Panc1 (cell line): ENCODE measurements at regions not wholly inside any gene's neighbourhood (a gene's known extent, or its start where the extent isn't known, plus 50 kb on each side); places are given as distances from the start of the nearest gene placed in this dataset.

ENCODE experiments used
- ATAC-seq: fragments of 200-7000 bp; cut with Tn5 transposase; 2 replicates; pipeline ENCODE4 v1.9.1; 2020; ENCODE audit warnings: mild to moderate bottlenecking, moderate library complexity
- BruUV-seq: library from RNA; stranded (reverse); fragments of 400-500 nt; replicated peaks from 2 replicates; lab custom pipeline; 2021; lab: Mats Ljungman, UMichigan
- CTCF ChIA-PET: fragments of 300-600 bp; sonication (Branson Sonifier 250); formaldehyde crosslinking; loops from one replicate; lab custom pipeline; 2022; ENCODE audit warnings: antibody characterized with exemption; lab: Charles Lee
- POLR2A ChIA-PET: fragments of 300-600 bp; sonication (Branson Sonifier 250); formaldehyde crosslinking; loops from one replicate; lab custom pipeline; 2022; ENCODE audit warnings: antibody characterized with exemption; lab: Charles Lee
- DNase-seq: peaks from one replicate; pipeline ENCODE4 v3.0.0-alpha.2; 2010; ENCODE audit warnings: low read depth, low spot score
- H3K27ac ChIP-seq: 2 replicates; pipeline ENCODE4 v1.5.1; 2011; ENCODE audit warnings: mild to moderate bottlenecking, low read length, inconsistent platforms
- H3K27me3 ChIP-seq: fragments of 200-500 bp; sonication (Bioruptor generic); 2 replicates; pipeline ENCODE4 v1.6.0; 2014; ENCODE audit warnings: low read length, inconsistent platforms; ENCODE audit not compliant: control insufficient read depth, insufficient read depth
- H3K36me3 ChIP-seq: fragments of 200-500 bp; sonication (Bioruptor generic); 2 replicates; pipeline ENCODE4 v1.5.1; 2014; ENCODE audit warnings: inconsistent platforms, mild to moderate bottlenecking, low read length, moderate library complexity; ENCODE audit not compliant: control insufficient read depth, insufficient read depth
- H3K4me1 ChIP-seq: 2 replicates; pipeline ENCODE4 v1.5.1; 2011; ENCODE audit warnings: inconsistent platforms, mild to moderate bottlenecking, low read length, moderate library complexity; ENCODE audit not compliant: control insufficient read depth, insufficient read depth
- H3K4me3 ChIP-seq, 2 experiments: 2 replicates each; pipeline ENCODE4 v1.5.1; 2011 to 2012; ENCODE audit warnings: low read depth in 2 of 2, low read length in 2 of 2, mild to moderate bottlenecking in 2 of 2, inconsistent platforms in 1 of 2, moderate library complexity in 1 of 2
- H3K9me3 ChIP-seq: fragments of 200-500 bp; sonication (Bioruptor generic); 2 replicates; pipeline ENCODE4 v1.5.1; 2014; ENCODE audit warnings: low read depth, mild to moderate bottlenecking, inconsistent platforms, low read length, moderate library complexity; ENCODE audit not compliant: control insufficient read depth, insufficient read depth
- CTCF ChIP-seq: fragments of 450-650 bp; IDR thresholded peaks from 2 replicates; pipeline ENCODE4 v1.5.1; 2017; ENCODE audit warnings: mild to moderate bottlenecking
- POLR2AphosphoS5 ChIP-seq: IDR thresholded peaks from 2 replicates; pipeline ENCODE4 v1.6.1; 2012; ENCODE audit warnings: mild to moderate bottlenecking, low read depth, low read length, moderate library complexity
- REST ChIP-seq, 2 experiments: IDR thresholded peaks; 2 replicates each; pipeline ENCODE4 v1.6.1; 2011 to 2012; ENCODE audit warnings: low read depth in 2 of 2, control low read depth in 1 of 2, low read length in 1 of 2, mild to moderate bottlenecking in 1 of 2, moderate library complexity in 1 of 2; ENCODE audit not compliant: insufficient read depth in 1 of 2
- SIN3A ChIP-seq: IDR thresholded peaks from 2 replicates; pipeline ENCODE4 v1.6.1; 2012; ENCODE audit warnings: low read depth, mild to moderate bottlenecking, low read length, moderate library complexity, borderline replicate concordance; ENCODE audit not compliant: insufficient read depth
- TCF7L2 ChIP-seq: IDR thresholded peaks from 2 replicates; pipeline ENCODE4 v1.6.1; 2011; ENCODE audit warnings: mild to moderate bottlenecking, low read depth, low read length, inconsistent platforms
- in situ Hi-C: cut with HindIII; loops from 2 replicates; pipeline ENCODE4 v1.10.0; 2016; ENCODE audit warnings: low sequenced_read_pairs, low pct_unique_long_range_greater_than_20kb
- intact Hi-C: fragments of 100-400 bp; cut with micrococcal nuclease; formaldehyde crosslinking; loops from one replicate; pipeline ENCODE4 v1.10.0; 2022; ENCODE audit not compliant: unreplicated experiment

GRCh38 chr5:21164425-21164824 is 1176.4 kb upstream of the CDH18 start:
- CTCF ChIA-PET: no interaction called here
- DNase-seq (no peak), ATAC-seq (no peak)
- in situ Hi-C loops (no loop called here), intact Hi-C loops (no loop called here)
- H3K27me3 ChIP-seq: no peaks in the 10 kb centered on the region
- BruUV-seq: no TSS peak
- H3K4me1 ChIP-seq: no peaks in the 10 kb centered on the region
- H3K9me3 ChIP-seq: no peaks in the 10 kb centered on the region
- H3K36me3 ChIP-seq: no peaks in the 10 kb centered on the region
- H3K4me3 ChIP-seq: no peak overlapping the region
- TF ChIP-seq POLR2AphosphoS5: no peak
- TF ChIP-seq SIN3A: no peak
- TF ChIP-seq TCF7L2: no peak
- TF ChIP-seq REST (IDR thresholded peaks at IDR 0.05; ENCODE audit: insufficient read depth in 1 of 2, low read depth in 2 of 2, low read length in 1 of 2): no peak
- no peak for TF ChIP-seq CTCF
- POLR2A ChIA-PET: no interaction called here
- no peak overlapping the region for H3K27ac ChIP-seq

- Histone ChIP-seq H3K27me3 (no peaks in the 10 kb centered on the region), H3K9me3 (no peaks in the 10 kb centered on the region), H3K4me3 (no peak overlapping the region), H3K4me1 (no peaks in the 10 kb centered on the region), H3K36me3 (no peaks in the 10 kb centered on the region), H3K27ac (no peak overlapping the region)
- intact Hi-C loops (loop anchor here (10.0 kb wide), 1 partner anchor 185 kb away; no protein-coding TSS in a partner anchor), in situ Hi-C loops (no loop called here)
- DNase-seq: no peak
- BruUV-seq: no TSS peak
- ChIA-PET CTCF (no interaction called here), POLR2A (no interaction called here)
- no peak for TF ChIP-seq REST (IDR thresholded peaks at IDR 0.05; ENCODE audit: insufficient read depth in 1 of 2, low read depth in 2 of 2, low read length in 1 of 2)
- TF ChIP-seq SIN3A: no peak
- no peak for TF ChIP-seq POLR2AphosphoS5
- no peak for TF ChIP-seq CTCF
- no peak for TF ChIP-seq TCF7L2
- no peak for ATAC-seq
These were observed 1171.6 kb upstream of the CDH18 start for GRCh38 chr5:21159510-21160059.
